Ureter (tissue), 1 donor: ENCODE measurements at regions not wholly inside any gene's neighbourhood (a gene's known extent, or its start where the extent isn't known, plus 50 kb on each side); places are given as distances from the start of the nearest gene placed in this dataset.
"Not testable (repeated sequence)": the region's sequence is repeated elsewhere in the genome, so short reads cannot be mapped to it uniquely, and the experiment has no call there.

ENCODE experiments used
- DNase-seq: peaks from one replicate; pipeline ENCODE4 v3.0.0-alpha.2; 2020; ENCODE audit warnings: low spot score
- donor health status: DM: yes; HTN: yes; CAD: no.

GRCh38 chr12:3420693-3421092 is 70.3 kb upstream of the PRMT8 start:
- no peak for DNase-seq

GRCh38 chr12:3421191-3421978 is 69.6 kb upstream of the PRMT8 start:
- no peak for DNase-seq

GRCh38 chr12:3424796-3425195 is 66.2 kb upstream of the PRMT8 start:
- not testable (repeated sequence) for DNase-seq

- no peak for DNase-seq
Observed at GRCh38 chr12:3427956-3428355, 63.0 kb upstream of the PRMT8 start.

- DNase-seq = no peak
Observed at GRCh38 chr12:3428631-3429030, 62.4 kb upstream of the PRMT8 start.

- not testable (repeated sequence) for DNase-seq
Observed at GRCh38 chr12:3429523-3429922, 61.5 kb upstream of the PRMT8 start.

GRCh38 chr12:3431686-3432085 is 59.3 kb upstream of the PRMT8 start:
- no peak for DNase-seq

- DNase-seq = no peak
Observed at GRCh38 chr12:3432176-3432742, 58.7 kb upstream of the PRMT8 start.

GRCh38 chr12:3432868-3433267 is 58.1 kb upstream of the PRMT8 start:
- DNase-seq = no peak

GRCh38 chr12:3436461-3437065 is 54.4 kb upstream of the PRMT8 start:
- DNase-seq = no peak

GRCh38 chr12:3437986-3438385 is 53.0 kb upstream of the PRMT8 start:
- DNase-seq = no peak

- no peak for DNase-seq
Observed at GRCh38 chr12:3438401-3438800, 52.6 kb upstream of the PRMT8 start.
